A549 (cell line): ENCODE measurements at regions not wholly inside any gene's neighbourhood (a gene's known extent, or its start where the extent isn't known, plus 50 kb on each side); places are given as distances from the start of the nearest gene placed in this dataset.

Experiments used
- ATAC-seq, 2 experiments: fragments of 200-7000 bp in 1 of 2; fragments of >200 bp in 1 of 2; cut with Nextera tagmentation in 1 of 2; cut with Tn5 transposase in 1 of 2; 3 replicates each; pipeline versions ENCODE4 v1.8.0 to v1.9.1; 2018 to 2020; ENCODE audit warnings: mild to moderate bottlenecking in 1 of 2, moderate library complexity in 1 of 2
- CTCF ChIA-PET: fragments of 300-600 bp; sonication (Branson Sonifier 250); formaldehyde crosslinking; extraction: SDS; loops from one replicate; lab custom pipeline; 2021; ENCODE audit warnings: antibody characterized with exemption, inconsistent platforms; lab: Yijun Ruan, JAX
- POLR2A ChIA-PET: fragments of 350-600 bp; formaldehyde crosslinking; extraction: SDS; loops from one replicate; lab custom pipeline; 2021; ENCODE audit warnings: antibody characterized with exemption, inconsistent platforms; lab: Yijun Ruan, JAX
- DNase-seq, 2 experiments: peaks; one replicate each; pipeline versions ENCODE4 v3.0.0 to v3.0.0-alpha.2; 2011 to 2016; ENCODE audit warnings: low read depth in 1 of 2, low spot score in 1 of 2
- FAIRE-seq: peaks from 2 replicates; lab custom pipeline; 2011; peaks lifted over from hg19 to GRCh38; lab: Jason Lieb, UNC
- H3K27ac ChIP-seq, 2 experiments: fragments of >200 bp; sonication (Bioruptor Twin); formaldehyde crosslinking; 3 replicates each; pipeline ENCODE4 v1.5.1; 2016 to 2017
- H3K4me1 ChIP-seq: fragments of >200 bp; sonication (Bioruptor Twin); formaldehyde crosslinking; 3 replicates; pipeline ENCODE4 v1.6.1; 2016
- H3K4me2 ChIP-seq: fragments of >200 bp; sonication (Bioruptor Twin); formaldehyde crosslinking; 3 replicates; pipeline ENCODE4 v1.6.1; 2016
- H3K4me3 ChIP-seq: fragments of >200 bp; sonication (Bioruptor Twin); formaldehyde crosslinking; 3 replicates; pipeline ENCODE4 v1.5.1; 2016
- H3K9me3 ChIP-seq: fragments of >200 bp; sonication (Bioruptor Twin); formaldehyde crosslinking; 3 replicates; pipeline ENCODE4 v1.6.1; 2016
- CBX2 ChIP-seq: fragments of 200-600 bp; sonication (generic); IDR thresholded peaks from 2 replicates; pipeline ENCODE4 v1.6.1; 2016; ENCODE audit warnings: low read depth, mild to moderate bottlenecking, borderline replicate concordance
- CBX8 ChIP-seq: fragments of 200-600 bp; sonication (generic); IDR thresholded peaks from 2 replicates; pipeline ENCODE4 v1.6.1; 2016
- CEBPB ChIP-seq, 2 experiments: fragments of >200 bp in 1 of 2; sonication (Bioruptor Twin) in 1 of 2; formaldehyde crosslinking in 1 of 2; IDR thresholded peaks; 2 replicates each; pipeline ENCODE4 v1.6.1; 2012 to 2016
- CHD2 ChIP-seq: fragments of 150-350 bp; IDR thresholded peaks from 2 replicates; pipeline ENCODE4 v1.6.1; 2014; ENCODE audit warnings: low read length; ENCODE audit not compliant: partially characterized antibody
- EHF ChIP-seq: fragments of 250-450 bp; sonication (Bioruptor Pico); IDR thresholded peaks from 2 replicates; pipeline ENCODE4 v1.5.0; 2020; ENCODE audit warnings: mild to moderate bottlenecking
- ESRRA ChIP-seq: fragments of 150-350 bp; IDR thresholded peaks from 2 replicates; pipeline ENCODE4 v1.6.1; 2014; ENCODE audit warnings: mild to moderate bottlenecking, low read length, borderline replicate concordance
- FOSL2 ChIP-seq, 2 experiments: fragments of 450-650 bp in 1 of 2; fragments of >200 bp in 1 of 2; sonication (Bioruptor Twin) in 1 of 2; formaldehyde crosslinking; IDR thresholded peaks; 2 replicates each; pipeline versions ENCODE4 v1.5.0 to v1.6.1; 2016 to 2020; ENCODE audit warnings: mild to moderate bottlenecking in 1 of 2, moderate library complexity in 1 of 2
- GATA3 ChIP-seq: IDR thresholded peaks from 2 replicates; pipeline ENCODE4 v1.6.1; 2012; ENCODE audit warnings: borderline replicate concordance
- HDAC2 ChIP-seq: fragments of 200-600 bp; sonication (generic); IDR thresholded peaks from 2 replicates; pipeline ENCODE4 v1.6.1; 2016
- HOXB5 ChIP-seq: fragments of 250-450 bp; sonication (Bioruptor Pico); IDR thresholded peaks from 2 replicates; pipeline ENCODE4 v1.5.0; 2020; ENCODE audit warnings: mild to moderate bottlenecking, moderate library complexity
- MAZ ChIP-seq: fragments of 150-350 bp; IDR thresholded peaks from 2 replicates; pipeline ENCODE4 v1.6.1; 2014; ENCODE audit warnings: antibody characterized with exemption, low read depth, low read length, borderline replicate concordance
- NPAS2 ChIP-seq: fragments of 250-450 bp; sonication (Bioruptor Pico); IDR thresholded peaks from 2 replicates; pipeline ENCODE4 v1.8.0; 2022; ENCODE audit warnings: mild to moderate bottlenecking, moderate library complexity, borderline replicate concordance
- PHF8 ChIP-seq: fragments of 200-600 bp; sonication (generic); IDR thresholded peaks from 2 replicates; pipeline ENCODE4 v1.6.1; 2016; ENCODE audit warnings: low read depth, mild to moderate bottlenecking, antibody characterized with exemption, moderate library complexity, borderline replicate concordance
- POLR2A ChIP-seq: IDR thresholded peaks from 2 replicates; pipeline ENCODE4 v1.6.1; 2012; ENCODE audit warnings: mild to moderate bottlenecking, low read length
- POLR2AphosphoS2 ChIP-seq: conservative IDR thresholded peaks from 2 replicates; pipeline ENCODE4 v1.6.1; 2012; ENCODE audit warnings: low read length, improper control_type of control experiment, inconsistent platforms
- RCOR1 ChIP-seq: fragments of 150-350 bp; IDR thresholded peaks from 2 replicates; pipeline ENCODE4 v1.6.1; 2014; ENCODE audit warnings: antibody characterized with exemption, low read length, low read depth
- RFX5 ChIP-seq: fragments of 450-650 bp; IDR thresholded peaks from 2 replicates; pipeline ENCODE4 v1.7.1; 2014; ENCODE audit warnings: antibody characterized with exemption, mild to moderate bottlenecking, moderate library complexity
- SMC3 ChIP-seq: fragments of >200 bp; sonication (Bioruptor Twin); formaldehyde crosslinking; IDR thresholded peaks from 3 replicates; pipeline ENCODE4 v1.6.1; 2018; ENCODE audit warnings: inconsistent platforms
- TFCP2L1 ChIP-seq: fragments of 250-450 bp; sonication (Bioruptor Pico); IDR thresholded peaks from 2 replicates; pipeline ENCODE4 v1.5.0; 2021; ENCODE audit warnings: mild to moderate bottlenecking
- WGBS: methylation state at CpG from one replicate; pipeline ENCODE4 v1.1.6; 2017; ENCODE audit errors: missing lambda C conversion rate; 5-methylcytosine and 5-hydroxymethylcytosine counted together
- TF ChIP-seq, protein P1 (sequence below): IDR thresholded peaks from 2 replicates; pipeline ENCODE4 v1.6.1; 2012
- TF ChIP-seq, protein P2 (sequence below): fragments of >200 bp; sonication (Bioruptor Twin); formaldehyde crosslinking; IDR thresholded peaks from 2 replicates; pipeline ENCODE4 v1.6.1; 2016
- TF ChIP-seq, protein P3 (sequence below): IDR thresholded peaks from 2 replicates; pipeline ENCODE4 v1.6.1; 2012; ENCODE audit warnings: low read depth, borderline replicate concordance
- TF ChIP-seq, protein P4 (sequence below): IDR thresholded peaks from 2 replicates; pipeline ENCODE4 v1.6.1; 2012

DNA sequence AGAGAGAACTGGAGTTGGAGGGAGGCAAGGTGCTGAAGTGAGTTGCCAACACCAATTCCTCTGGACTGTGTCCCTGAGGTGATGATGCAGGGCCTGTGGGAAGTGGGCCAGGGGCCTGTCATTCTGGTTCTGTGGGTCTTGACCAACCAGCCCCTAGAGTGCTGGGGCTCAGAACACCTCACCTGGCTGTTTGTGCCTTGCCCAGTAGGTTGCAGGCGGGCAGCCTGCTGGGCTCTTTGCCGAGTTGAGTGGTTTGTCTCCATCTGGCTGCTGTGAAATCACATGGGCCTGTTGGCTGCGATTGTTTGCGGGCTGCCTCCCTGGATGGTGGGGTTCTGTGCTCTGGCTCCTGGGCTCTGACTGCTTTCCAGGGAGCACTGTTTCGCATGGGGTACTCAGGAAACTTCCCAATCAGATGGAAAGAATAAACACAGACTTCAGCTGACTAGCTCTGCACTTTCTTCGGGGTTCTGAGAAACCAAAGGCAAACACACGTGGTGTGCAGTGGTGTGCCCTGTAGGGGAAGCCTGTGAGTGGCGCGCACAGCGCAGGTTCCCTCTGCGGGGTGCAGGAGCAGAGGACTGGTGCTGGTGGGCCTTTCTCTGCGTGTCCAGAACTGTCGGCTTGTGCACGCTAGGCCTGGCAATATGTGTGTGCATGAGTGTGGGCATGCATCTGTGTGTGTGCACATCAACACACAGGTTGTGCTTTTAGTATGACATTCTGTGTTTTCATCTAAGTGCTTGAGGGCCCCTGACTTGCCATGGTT lies 95.1 kb downstream of the RHOU start:
- WGBS: 92% methylated on average over 12 of the region's 14 CpGs
- ATAC-seq: peak in 1 of 2 experiments; percentile 39; a peak in 3 of 6 replicates
- Histone ChIP-seq H3K4me1 (peaks cover 33% of the 10 kb centered on the region), H3K4me3 (no peak overlapping the region), H3K9me3 (no peaks in the 10 kb centered on the region), H3K27ac (peak overlapping the region; percentile 50 to 56), H3K4me2 (peak overlapping the region; percentile 43; the same call in 2 of the 3 replicates)
- no peak for FAIRE-seq
- no peak for TF ChIP-seq CEBPB (IDR thresholded peaks at IDR 0.05)
- TF ChIP-seq GATA3: no peak
- TF ChIP-seq POLR2AphosphoS2: no peak
- TF ChIP-seq PHF8: no peak
- no peak for TF ChIP-seq HDAC2
- no peak for TF ChIP-seq MAZ
- TF ChIP-seq POLR2A: no peak
- DNase-seq: no peak
- ChIA-PET POLR2A (no interaction called here), CTCF (interaction anchor here (1.2 kb wide), 1 partner anchor 95 kb away, joined by 4 read pairs; the partner anchor contains the start of gene RHOU)

DNA sequence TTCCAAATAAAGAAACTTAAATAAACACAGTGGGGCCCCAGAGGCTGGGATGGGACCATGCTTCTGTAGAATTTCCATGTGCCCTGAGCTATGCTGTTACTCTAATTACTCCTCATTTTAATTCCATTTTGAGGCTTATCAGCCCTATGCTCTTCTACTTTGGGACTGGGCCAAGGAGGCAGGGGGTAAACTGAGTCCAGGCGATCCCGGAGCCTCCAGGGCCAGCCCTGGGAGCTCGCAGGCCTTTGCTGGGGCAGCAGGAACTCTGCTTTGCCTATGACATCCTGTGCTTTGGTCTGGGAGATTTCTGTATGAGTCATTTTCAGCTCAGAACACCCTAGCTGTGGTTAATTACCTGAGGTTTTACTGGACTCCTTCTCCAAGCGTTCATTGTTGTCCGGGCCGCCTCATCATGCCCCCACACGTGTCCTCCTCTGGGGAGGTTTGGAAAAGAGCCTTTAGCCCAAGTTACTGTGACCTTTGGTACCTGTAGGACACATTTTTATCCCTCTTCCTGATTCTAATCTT lies 95.7 kb downstream of the RHOU start:
- ATAC-seq: peak; percentile 76 to 82; a peak in 5 of 6 replicates
- ChIA-PET CTCF (interaction anchor here (1.1 kb wide), 1 partner anchor 37 kb away, joined by 3 read pairs; no protein-coding TSS in a partner anchor), POLR2A (no interaction called here)

DNA sequence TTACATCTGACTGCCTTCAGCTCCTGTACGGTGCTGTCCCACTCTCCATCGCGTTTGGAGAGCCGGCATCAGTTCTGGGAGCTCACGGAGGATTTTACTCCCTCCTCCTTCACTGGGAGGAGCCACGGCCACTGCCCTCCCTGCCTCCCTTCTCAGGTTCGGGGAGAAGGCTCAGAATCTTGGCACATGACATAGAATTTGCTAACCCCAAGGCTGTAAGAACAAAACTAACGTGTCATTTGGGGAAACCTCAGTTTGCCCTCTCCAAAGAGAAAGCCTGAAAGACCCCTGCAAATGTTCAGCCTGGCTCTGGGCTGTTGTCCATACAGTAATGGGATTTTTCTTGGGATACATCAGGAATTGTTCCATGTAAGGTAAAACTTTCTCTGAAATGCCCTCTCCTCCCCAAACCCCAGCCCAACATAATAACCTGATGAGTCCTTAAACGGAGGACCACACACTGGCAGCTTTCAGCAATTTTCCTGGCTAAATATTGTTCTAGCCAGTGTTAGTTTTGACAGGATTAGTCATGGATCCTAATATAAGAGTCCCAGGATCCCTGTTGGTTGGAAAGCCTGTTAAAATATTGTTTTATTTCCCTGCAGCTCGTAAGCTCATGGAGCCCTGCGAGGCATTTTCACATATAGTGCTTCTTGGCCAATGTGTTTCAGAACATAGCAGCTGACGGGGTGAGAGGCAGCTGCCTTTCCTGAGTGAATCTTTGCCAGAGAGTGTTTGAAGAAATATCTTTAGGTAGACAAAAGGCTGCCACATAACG lies 98.8 kb downstream of the RHOU start:
- POLR2A ChIA-PET: no interaction called here
- Histone ChIP-seq H3K4me1 (peaks cover 51% of the 10 kb centered on the region), H3K9me3 (no peaks in the 10 kb centered on the region), H3K4me3 (no peak overlapping the region), H3K27ac (peak overlapping the region; percentile 3 to 42; a peak in 4 of 6 replicates), H3K4me2 (no peak overlapping the region; the same call in 2 of the 3 replicates)
- TF ChIP-seq CHD2 (no peak), NPAS2 (CRISPR knock-in tag) (no peak), RFX5 (no peak), EHF (CRISPR knock-in tag) (no peak), FOSL2 (IDR thresholded peaks at IDR 0.05) (no peak), FOSL2 (CRISPR knock-in tag; IDR thresholded peaks at IDR 0.05) (no peak), CBX2 (no peak), SMC3 (no peak), ESRRA (no peak)
- TF ChIP-seq, protein P1, sequence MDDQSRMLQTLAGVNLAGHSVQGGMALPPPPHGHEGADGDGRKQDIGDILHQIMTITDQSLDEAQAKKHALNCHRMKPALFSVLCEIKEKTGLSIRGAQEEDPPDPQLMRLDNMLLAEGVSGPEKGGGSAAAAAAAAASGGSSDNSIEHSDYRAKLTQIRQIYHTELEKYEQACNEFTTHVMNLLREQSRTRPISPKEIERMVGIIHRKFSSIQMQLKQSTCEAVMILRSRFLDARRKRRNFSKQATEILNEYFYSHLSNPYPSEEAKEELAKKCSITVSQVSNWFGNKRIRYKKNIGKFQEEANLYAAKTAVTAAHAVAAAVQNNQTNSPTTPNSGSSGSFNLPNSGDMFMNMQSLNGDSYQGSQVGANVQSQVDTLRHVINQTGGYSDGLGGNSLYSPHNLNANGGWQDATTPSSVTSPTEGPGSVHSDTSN: no peak
- TF ChIP-seq, protein P2, sequence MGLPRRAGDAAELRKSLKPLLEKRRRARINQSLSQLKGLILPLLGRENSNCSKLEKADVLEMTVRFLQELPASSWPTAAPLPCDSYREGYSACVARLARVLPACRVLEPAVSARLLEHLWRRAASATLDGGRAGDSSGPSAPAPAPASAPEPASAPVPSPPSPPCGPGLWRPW: no peak
- CTCF ChIA-PET: interaction anchor here (0.8 to 1.1 kb wide), 3 partner anchors 13 to 99 kb away, joined by 3 to 5 read pairs (median 3); partner anchors contain the start of gene RHOU
- ATAC-seq (no peak), FAIRE-seq (no peak), DNase-seq (no peak)
- WGBS: 68% methylated on average over 13 of the region's 13 CpGs

More for the DNA sequence above, 95.7 kb downstream of the RHOU start:
- H3K4me2 ChIP-seq: peak overlapping the region; percentile 43; the same call in 2 of the 3 replicates
- WGBS: 20% methylated on average over 7 of the region's 7 CpGs
- peak overlapping the region; percentile 50 to 56 for H3K27ac ChIP-seq
- FAIRE-seq (no peak), DNase-seq (peak in 1 of 2 experiments; percentile 58)
- H3K9me3 ChIP-seq: no peaks in the 10 kb centered on the region
- TF ChIP-seq RCOR1 (no peak), CBX8 (no peak), FOSL2 (IDR thresholded peaks at IDR 0.05) (no peak), FOSL2 (CRISPR knock-in tag; IDR thresholded peaks at IDR 0.05) (peak; percentile 47; the same call in 1 of the 2 replicates), TFCP2L1 (no peak), HOXB5 (CRISPR knock-in tag) (no peak), ESRRA (no peak)
- TF ChIP-seq, protein P3, sequence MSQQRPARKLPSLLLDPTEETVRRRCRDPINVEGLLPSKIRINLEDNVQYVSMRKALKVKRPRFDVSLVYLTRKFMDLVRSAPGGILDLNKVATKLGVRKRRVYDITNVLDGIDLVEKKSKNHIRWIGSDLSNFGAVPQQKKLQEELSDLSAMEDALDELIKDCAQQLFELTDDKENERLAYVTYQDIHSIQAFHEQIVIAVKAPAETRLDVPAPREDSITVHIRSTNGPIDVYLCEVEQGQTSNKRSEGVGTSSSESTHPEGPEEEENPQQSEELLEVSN: no peak
- TF ChIP-seq, protein P4, sequence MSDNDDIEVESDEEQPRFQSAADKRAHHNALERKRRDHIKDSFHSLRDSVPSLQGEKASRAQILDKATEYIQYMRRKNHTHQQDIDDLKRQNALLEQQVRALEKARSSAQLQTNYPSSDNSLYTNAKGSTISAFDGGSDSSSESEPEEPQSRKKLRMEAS: no peak
- TF ChIP-seq, all 56 proteins: peak for 1
- Histone ChIP-seq H3K4me3 (no peak overlapping the region), H3K4me1 (peaks cover 34% of the 10 kb centered on the region)
